DOHH2 (cell line): ENCODE measurements at regions not wholly inside any gene's neighbourhood (a gene's known extent, or its start where the extent isn't known, plus 50 kb on each side); places are given as distances from the start of the nearest gene placed in this dataset.

Experiments
- H3F3A ChIP-seq: fragments of 200-600 bp; sonication (generic), shearing (Covaris generic); 2 replicates; pipeline ENCODE4 v1.6.0; 2016; ENCODE audit warnings: antibody characterized with exemption, mild to moderate bottlenecking; ENCODE audit not compliant: control insufficient read depth, insufficient read depth
- H3K27ac ChIP-seq: fragments of 200-600 bp; sonication (generic); 2 replicates; pipeline ENCODE4 v1.5.1; 2014; ENCODE audit warnings: low read depth, mild to moderate bottlenecking, low read length, moderate library complexity
- H3K27me3 ChIP-seq: fragments of 200-600 bp; sonication (generic); 2 replicates; pipeline ENCODE4 v1.6.1; 2014; ENCODE audit warnings: mild to moderate bottlenecking, low read length, mixed read lengths; ENCODE audit not compliant: control insufficient read depth
- H3K36me3 ChIP-seq: fragments of 200-600 bp; sonication (generic); 2 replicates; pipeline ENCODE4 v1.6.1; 2014; ENCODE audit warnings: mild to moderate bottlenecking, low read length, moderate library complexity, mixed read lengths; ENCODE audit not compliant: control insufficient read depth
- H3K4me1 ChIP-seq: fragments of 200-600 bp; sonication (generic); 2 replicates; pipeline ENCODE4 v1.6.1; 2014; ENCODE audit warnings: mild to moderate bottlenecking, low read length, mixed read lengths; ENCODE audit not compliant: control insufficient read depth
- H3K4me2 ChIP-seq: fragments of 200-600 bp; sonication (generic); 2 replicates; pipeline ENCODE4 v1.6.0; 2014; ENCODE audit warnings: mild to moderate bottlenecking, low read length, moderate library complexity
- H3K4me3 ChIP-seq: fragments of 200-600 bp; sonication (generic); 2 replicates; pipeline ENCODE4 v1.5.1; 2014; ENCODE audit warnings: mild to moderate bottlenecking, low read length, mixed read lengths
- H3K79me2 ChIP-seq: fragments of 200-600 bp; sonication (generic); 2 replicates; pipeline ENCODE4 v1.6.1; 2014; ENCODE audit warnings: mild to moderate bottlenecking, low read length, mixed read lengths; ENCODE audit not compliant: control insufficient read depth
- H3K9me2 ChIP-seq: fragments of 200-600 bp; sonication (generic); replicated peaks from 2 replicates; pipeline ENCODE4 v1.6.1; 2014; ENCODE audit warnings: mild to moderate bottlenecking, low read length, mixed read lengths; ENCODE audit not compliant: control insufficient read depth
- H3K9me3 ChIP-seq: fragments of 200-600 bp; sonication (generic); 2 replicates; pipeline ENCODE4 v1.6.1; 2014; ENCODE audit warnings: antibody characterized with exemption, low read length, mixed read lengths; ENCODE audit not compliant: control insufficient read depth, insufficient read depth
- H4K20me1 ChIP-seq: fragments of 200-600 bp; sonication (generic); 2 replicates; pipeline ENCODE4 v1.6.0; 2014; ENCODE audit warnings: low read depth, mild to moderate bottlenecking, antibody characterized with exemption, low read length, moderate library complexity; ENCODE audit not compliant: control insufficient read depth, insufficient read depth
- EZH2phosphoT487 ChIP-seq: fragments of 200-600 bp; sonication (generic); IDR thresholded peaks from 2 replicates; pipeline ENCODE4 v1.6.1; 2017; ENCODE audit warnings: borderline replicate concordance, mild to moderate bottlenecking, antibody characterized with exemption, low read length, moderate library complexity, mixed read lengths
- TF ChIP-seq, protein P1 (sequence below): fragments of 200-600 bp; sonication (generic); IDR thresholded peaks from one replicate; pipeline ENCODE4 v1.5.1; 2014; ENCODE audit warnings: antibody characterized with exemption, mild to moderate bottlenecking, low read depth, low read length; ENCODE audit not compliant: poor library complexity, severe bottlenecking

DNA sequence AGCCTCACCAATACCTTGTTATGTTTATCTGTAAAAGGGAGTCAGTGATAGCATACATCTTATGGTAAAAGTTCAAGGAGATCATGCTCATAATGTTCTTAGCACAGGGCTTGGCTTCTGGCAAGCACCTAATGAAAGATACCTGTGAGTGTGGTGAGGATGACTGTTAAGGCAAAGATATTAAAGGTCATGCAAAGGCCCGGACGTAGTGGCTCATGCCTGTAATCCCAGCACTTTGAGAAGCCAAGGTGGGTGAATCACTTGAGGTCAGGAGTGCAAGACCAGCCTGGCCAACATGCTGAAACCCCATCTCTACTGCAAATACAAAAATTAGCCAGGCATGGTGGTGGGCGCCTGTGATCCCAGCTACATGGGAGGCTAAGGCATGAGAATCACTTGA lies 425.9 kb upstream of the TBX3 start:
- H3K27ac ChIP-seq = no peak overlapping the region
- TF ChIP-seq, protein P1, sequence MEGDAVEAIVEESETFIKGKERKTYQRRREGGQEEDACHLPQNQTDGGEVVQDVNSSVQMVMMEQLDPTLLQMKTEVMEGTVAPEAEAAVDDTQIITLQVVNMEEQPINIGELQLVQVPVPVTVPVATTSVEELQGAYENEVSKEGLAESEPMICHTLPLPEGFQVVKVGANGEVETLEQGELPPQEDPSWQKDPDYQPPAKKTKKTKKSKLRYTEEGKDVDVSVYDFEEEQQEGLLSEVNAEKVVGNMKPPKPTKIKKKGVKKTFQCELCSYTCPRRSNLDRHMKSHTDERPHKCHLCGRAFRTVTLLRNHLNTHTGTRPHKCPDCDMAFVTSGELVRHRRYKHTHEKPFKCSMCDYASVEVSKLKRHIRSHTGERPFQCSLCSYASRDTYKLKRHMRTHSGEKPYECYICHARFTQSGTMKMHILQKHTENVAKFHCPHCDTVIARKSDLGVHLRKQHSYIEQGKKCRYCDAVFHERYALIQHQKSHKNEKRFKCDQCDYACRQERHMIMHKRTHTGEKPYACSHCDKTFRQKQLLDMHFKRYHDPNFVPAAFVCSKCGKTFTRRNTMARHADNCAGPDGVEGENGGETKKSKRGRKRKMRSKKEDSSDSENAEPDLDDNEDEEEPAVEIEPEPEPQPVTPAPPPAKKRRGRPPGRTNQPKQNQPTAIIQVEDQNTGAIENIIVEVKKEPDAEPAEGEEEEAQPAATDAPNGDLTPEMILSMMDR = no peak
- no peak for TF ChIP-seq EZH2phosphoT487

DNA sequence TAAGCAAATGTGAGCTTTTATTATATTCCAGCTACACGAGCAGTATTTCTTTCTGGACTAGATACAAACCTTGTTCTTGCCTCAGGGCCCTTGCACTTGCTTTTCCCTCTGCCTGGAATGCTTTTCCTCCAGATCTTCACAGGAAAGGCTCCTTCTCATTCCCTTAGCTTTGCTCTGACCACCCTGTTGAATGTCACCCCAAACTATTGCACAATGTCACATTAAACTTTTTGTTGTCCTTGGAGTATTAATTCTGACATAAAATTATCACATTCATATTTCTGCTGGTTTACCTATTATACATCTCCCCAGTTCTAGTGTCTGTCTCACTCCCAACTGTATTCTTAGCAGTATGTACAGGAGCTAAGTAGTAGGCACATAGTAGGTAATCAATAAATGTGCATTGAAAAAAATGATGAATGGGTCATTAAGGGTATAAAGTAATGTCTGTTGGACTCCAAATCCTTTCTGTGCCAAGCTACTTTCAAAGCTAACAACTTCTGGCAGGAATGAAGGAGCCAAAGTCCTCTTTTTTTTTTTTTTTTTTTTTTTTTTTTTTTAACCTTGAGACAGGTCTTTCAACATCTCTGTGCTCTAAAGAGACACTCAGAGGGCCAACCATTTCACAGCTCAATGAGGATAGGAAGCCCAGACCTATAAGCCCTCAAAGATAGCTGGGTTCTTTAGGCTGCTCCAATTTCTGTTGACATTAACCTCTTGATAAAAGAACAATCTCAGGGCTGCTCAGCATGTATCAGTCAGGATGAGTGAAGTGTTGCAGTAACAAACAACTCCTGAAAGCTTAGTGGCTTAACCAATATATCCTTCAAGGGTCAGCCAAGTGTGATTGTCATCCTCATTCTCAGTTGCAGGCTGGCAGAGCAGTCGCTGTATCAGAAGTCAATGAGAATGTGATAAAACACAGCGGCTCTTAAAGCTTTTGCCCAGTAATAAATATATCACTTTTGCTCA lies 424.4 kb upstream of the TBX3 start:
- no peaks in the 10 kb centered on the region for H3K79me2 ChIP-seq
- no peaks in the 10 kb centered on the region for H3K27me3 ChIP-seq
- H3F3A ChIP-seq = no peaks in the 10 kb centered on the region
- no peak overlapping the region for H3K27ac ChIP-seq
- no peaks in the 10 kb centered on the region for H4K20me1 ChIP-seq
- no peak overlapping the region for H3K4me2 ChIP-seq
- H3K4me1 ChIP-seq = no peaks in the 10 kb centered on the region
- no peaks in the 10 kb centered on the region for H3K9me2 ChIP-seq
- no peaks in the 10 kb centered on the region for H3K9me3 ChIP-seq
- TF ChIP-seq EZH2phosphoT487 = no peak
- TF ChIP-seq, protein P1 = no peak
- no peak overlapping the region for H3K4me3 ChIP-seq
- no peaks in the 10 kb centered on the region for H3K36me3 ChIP-seq

More for the DNA sequence above, 425.9 kb upstream of the TBX3 start:
- Histone ChIP-seq H3K27me3 (no peaks in the 10 kb centered on the region), H4K20me1 (no peaks in the 10 kb centered on the region), H3K4me1 (no peaks in the 10 kb centered on the region), H3K79me2 (no peaks in the 10 kb centered on the region), H3K9me3 (no peaks in the 10 kb centered on the region), H3K36me3 (no peaks in the 10 kb centered on the region), H3F3A (no peaks in the 10 kb centered on the region), H3K4me3 (no peak overlapping the region), H3K4me2 (no peak overlapping the region), H3K9me2 (no peaks in the 10 kb centered on the region)

DNA sequence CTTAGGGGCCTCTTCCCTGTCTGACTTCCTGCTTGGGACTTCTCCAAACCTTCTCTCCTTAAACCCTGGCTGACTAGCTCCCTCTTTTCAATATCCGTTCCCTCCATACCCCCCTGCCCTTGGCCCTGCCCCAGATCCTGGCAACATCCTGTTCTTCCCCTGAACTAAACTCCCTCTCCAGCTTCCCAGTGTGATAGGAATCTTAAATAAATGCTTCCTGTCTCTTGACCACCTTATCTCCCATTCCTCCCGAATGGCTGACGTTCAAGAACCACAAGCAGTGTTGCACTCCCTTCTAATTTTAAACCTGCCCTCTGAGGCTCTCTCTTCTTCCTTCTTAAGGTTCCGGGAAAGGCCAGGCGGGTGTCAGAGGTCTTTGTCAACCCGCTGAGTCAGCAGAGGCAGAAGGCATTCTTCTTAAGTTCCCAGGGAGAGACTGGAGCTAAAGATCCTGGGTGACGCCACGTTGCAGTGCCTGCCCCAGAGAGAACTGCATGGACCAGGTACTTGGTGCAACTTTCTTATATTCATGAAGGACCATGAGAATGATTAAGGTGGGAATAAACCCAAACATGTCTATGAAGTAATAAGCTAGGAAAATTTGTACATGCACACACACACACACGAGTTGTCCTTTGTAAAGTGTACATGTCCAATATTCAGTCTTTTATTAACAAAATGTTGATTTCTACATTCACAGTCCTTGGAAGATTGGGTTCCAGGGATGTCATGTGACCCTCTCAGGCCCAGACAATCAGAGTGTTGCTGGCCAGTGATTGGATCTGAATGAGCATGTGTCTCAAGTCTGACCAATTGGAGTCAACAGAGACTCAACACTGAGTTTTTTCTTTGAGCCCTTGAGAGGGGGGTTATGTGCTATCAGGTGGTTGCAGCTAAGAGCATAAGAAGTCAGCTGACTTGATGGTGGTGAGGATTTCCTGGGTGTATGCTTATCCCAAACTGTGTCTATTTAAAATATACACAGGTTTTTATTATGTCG lies 420.2 kb upstream of the TBX3 start:
- H3K27me3 ChIP-seq = no peaks in the 10 kb centered on the region
- H3K36me3 ChIP-seq = no peaks in the 10 kb centered on the region
- no peaks in the 10 kb centered on the region for H3K4me1 ChIP-seq
- no peaks in the 10 kb centered on the region for H3K9me2 ChIP-seq
- no peaks in the 10 kb centered on the region for H3K9me3 ChIP-seq
- no peaks in the 10 kb centered on the region for H3K79me2 ChIP-seq
- no peaks in the 10 kb centered on the region for H4K20me1 ChIP-seq
- no peak overlapping the region for H3K27ac ChIP-seq
- no peak overlapping the region for H3K4me2 ChIP-seq
- TF ChIP-seq, protein P1 = no peak
- TF ChIP-seq EZH2phosphoT487 = no peak
- H3F3A ChIP-seq = no peaks in the 10 kb centered on the region
- no peak overlapping the region for H3K4me3 ChIP-seq
